CD4-positive, CD25-positive, alpha-beta regulatory T cell (primary cell): ENCODE measurements at regions not wholly inside any gene's neighbourhood (a gene's known extent, or its start where the extent isn't known, plus 50 kb on each side); places are given as distances from the start of the nearest gene placed in this dataset.
A peak's percentile ranks its signal among the peaks of the same experiment; 100 is the strongest.
"Not testable (repeated sequence)": the region's sequence is repeated elsewhere in the genome, so short reads cannot be mapped to it uniquely, and the experiment has no call there.

Experiments used
- ATAC-seq, 2 donors: fragments of 150-1000 bp; cut with Tn5 transposase; one replicate each; pipeline ENCODE4 v1.10.0; 2021; ENCODE audit warnings: low read depth in 2 of 2, moderate number of reproducible peaks in 2 of 2, moderate library complexity in 1 of 2
- DNase-seq, 3 donors: peaks; one replicate each; pipeline versions ENCODE4 v3.0.0 to v3.0.0-alpha.2; 2012 to 2022; ENCODE audit warnings: mixed read lengths in 1 of 3
- H3K27ac ChIP-seq: one replicate; pipeline ENCODE4 v1.7.0; 2013; ENCODE audit warnings: mild to moderate bottlenecking, low read length; ENCODE audit not compliant: insufficient read depth, poor library complexity, severe bottlenecking
- H3K27me3 ChIP-seq: one replicate; pipeline ENCODE4 v1.7.0; 2013; ENCODE audit warnings: low read length; ENCODE audit not compliant: control insufficient read depth, insufficient read depth
- H3K36me3 ChIP-seq: one replicate; pipeline ENCODE4 v1.7.0; 2013; ENCODE audit warnings: mild to moderate bottlenecking, low read length, moderate library complexity; ENCODE audit not compliant: control insufficient read depth, insufficient read depth
- H3K4me1 ChIP-seq: 2 replicates; pipeline ENCODE4 v1.7.0; 2013; ENCODE audit warnings: mild to moderate bottlenecking, low read length; ENCODE audit not compliant: insufficient read depth, control insufficient read depth, poor library complexity, severe bottlenecking
- H3K4me3 ChIP-seq: one replicate; pipeline ENCODE4 v1.7.0; 2013; ENCODE audit warnings: low read depth, mild to moderate bottlenecking, low read length, moderate library complexity
- H3K9me3 ChIP-seq, 2 experiments: 1 replicate in 1 of 2; 2 replicates in 1 of 2; pipeline ENCODE4 v1.7.0; 2013; ENCODE audit warnings: low read length in 2 of 2, mild to moderate bottlenecking in 1 of 2, moderate library complexity in 1 of 2; ENCODE audit not compliant: control insufficient read depth in 2 of 2
- H3K27ac Mint-ChIP-seq, 3 donors: one replicate each; pipeline ENCODE4 v1.8.0; 2020 to 2022; ENCODE audit warnings: mild to moderate bottlenecking in 3 of 3, mixed read lengths in 3 of 3, moderate library complexity in 2 of 3
- H3K27me3 Mint-ChIP-seq: one replicate; pipeline ENCODE4 v1.8.0; 2022; ENCODE audit warnings: mild to moderate bottlenecking, mixed read lengths
- H3K36me3 Mint-ChIP-seq: one replicate; pipeline ENCODE4 v1.8.0; 2020; ENCODE audit warnings: mixed read lengths
- H3K4me1 Mint-ChIP-seq, 4 donors: one replicate each; pipeline ENCODE4 v1.8.0; 2020 to 2022; ENCODE audit warnings: mixed read lengths in 4 of 4, mild to moderate bottlenecking in 1 of 4
- H3K4me3 Mint-ChIP-seq, 4 donors: one replicate each; pipeline ENCODE4 v1.8.0; 2020 to 2022; ENCODE audit warnings: mild to moderate bottlenecking in 4 of 4, mixed read lengths in 4 of 4, moderate library complexity in 3 of 4
- H3K9me3 Mint-ChIP-seq, 7 donors: one replicate each; pipeline ENCODE4 v1.8.0; 2020 to 2022; ENCODE audit warnings: mixed read lengths in 7 of 7, mild to moderate bottlenecking in 3 of 7, moderate library complexity in 2 of 7

DNA sequence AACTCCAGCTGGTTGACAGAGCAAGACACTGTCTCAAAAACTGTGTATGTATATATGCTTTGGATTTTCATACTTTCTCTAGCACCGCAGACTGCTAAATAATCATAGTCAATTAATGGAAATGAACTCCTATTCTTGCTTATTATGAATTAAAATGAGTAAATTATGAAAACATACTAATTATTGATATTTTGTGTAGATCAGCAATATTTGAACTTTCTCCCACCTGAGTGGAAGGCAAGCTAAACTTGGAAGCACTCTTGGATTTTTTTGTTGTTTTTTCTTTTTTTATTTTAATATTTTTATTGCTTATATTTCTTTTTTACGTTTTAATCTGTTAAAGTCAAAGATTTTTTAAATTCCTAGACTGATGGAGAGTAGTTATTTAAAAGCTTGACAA is 201.7 kb downstream of the CDRT15L2 start:
- H3K4me3 Mint-ChIP-seq = no peak overlapping the region
- H3K4me1 Mint-ChIP-seq = no peaks in the 10 kb centered on the region
- DNase-seq = no peak
- H3K27ac Mint-ChIP-seq = no peak overlapping the region
- H3K27ac ChIP-seq = no peak overlapping the region
- no peaks in the 10 kb centered on the region for H3K9me3 ChIP-seq
- no peaks in the 10 kb centered on the region for H3K27me3 ChIP-seq
- H3K4me1 ChIP-seq = no peaks in the 10 kb centered on the region
- H3K4me3 ChIP-seq = no peak overlapping the region
- peaks cover 0 to 2% (median 0%) of the 10 kb centered on the region in 7 donors for H3K9me3 Mint-ChIP-seq
- H3K36me3 ChIP-seq = no peaks in the 10 kb centered on the region
- ATAC-seq = no peak
- H3K36me3 Mint-ChIP-seq = no peaks in the 10 kb centered on the region
- peaks cover 20% of the 10 kb centered on the region for H3K27me3 Mint-ChIP-seq

DNA sequence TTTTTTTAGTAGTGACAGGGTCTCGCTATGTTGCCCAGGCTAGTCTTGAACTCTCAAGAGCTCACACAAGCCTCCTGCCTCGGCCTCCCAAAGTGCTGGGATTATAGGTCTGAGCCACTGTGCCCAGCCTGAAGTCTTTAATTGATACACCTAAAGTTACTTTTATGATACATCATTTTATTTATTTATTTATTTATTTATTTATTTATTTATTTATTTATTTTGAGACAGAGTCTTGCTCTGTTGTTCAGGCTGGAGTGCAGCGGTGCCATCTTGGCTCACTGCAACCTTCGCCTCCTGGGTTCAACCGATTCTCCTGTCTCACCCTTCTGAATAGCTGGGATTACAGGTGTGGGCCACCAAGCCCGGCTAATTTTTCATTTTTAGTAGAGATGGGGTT is 202.3 kb downstream of the CDRT15L2 start:
- not testable (repeated sequence) for H3K36me3 Mint-ChIP-seq, ATAC-seq

DNA sequence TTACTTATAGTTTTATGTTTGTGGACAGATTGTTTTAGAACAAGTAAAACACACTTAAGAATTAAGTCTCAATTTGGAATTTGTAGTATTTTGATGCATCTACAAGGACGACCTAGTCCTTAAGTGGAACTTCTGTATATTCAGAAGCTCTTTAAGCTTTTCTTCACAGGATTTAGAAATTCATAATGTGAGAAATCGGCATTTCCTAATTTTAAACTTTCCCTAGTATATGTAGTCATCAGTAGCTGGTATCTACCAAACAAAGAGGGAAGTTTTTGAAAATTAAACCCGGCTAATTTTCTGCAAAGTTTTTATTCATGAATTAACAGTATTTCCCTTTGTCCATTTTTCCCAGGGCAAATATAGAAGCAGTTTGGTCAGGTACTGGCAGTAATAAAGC is 203.6 kb downstream of the CDRT15L2 start:
- Mint-ChIP-seq H3K4me3 (no peak overlapping the region), H3K36me3 (no peaks in the 10 kb centered on the region), H3K27me3 (peaks cover 16% of the 10 kb centered on the region), H3K4me1 (no peaks in the 10 kb centered on the region), H3K9me3 (peaks cover 0 to 2% (median 0%) of the 10 kb centered on the region in 7 donors), H3K27ac (peak overlapping the region in 1 of 3 donors; percentile 77)
- Histone ChIP-seq H3K9me3 (no peaks in the 10 kb centered on the region), H3K4me3 (no peak overlapping the region), H3K36me3 (no peaks in the 10 kb centered on the region), H3K4me1 (no peaks in the 10 kb centered on the region), H3K27me3 (no peaks in the 10 kb centered on the region), H3K27ac (no peak overlapping the region)
- no peak for ATAC-seq
- DNase-seq = no peak

More for the DNA sequence above, 202.3 kb downstream of the CDRT15L2 start:
- H3K4me1 Mint-ChIP-seq, H3K9me3 ChIP-seq, H3K27me3 ChIP-seq, H3K9me3 Mint-ChIP-seq, DNase-seq, H3K27ac ChIP-seq, H3K4me3 Mint-ChIP-seq, H3K27ac Mint-ChIP-seq, H3K36me3 ChIP-seq, H3K4me1 ChIP-seq, H3K4me3 ChIP-seq: not testable (repeated sequence)
- H3K27me3 Mint-ChIP-seq = peaks cover 16% of the 10 kb centered on the region

DNA sequence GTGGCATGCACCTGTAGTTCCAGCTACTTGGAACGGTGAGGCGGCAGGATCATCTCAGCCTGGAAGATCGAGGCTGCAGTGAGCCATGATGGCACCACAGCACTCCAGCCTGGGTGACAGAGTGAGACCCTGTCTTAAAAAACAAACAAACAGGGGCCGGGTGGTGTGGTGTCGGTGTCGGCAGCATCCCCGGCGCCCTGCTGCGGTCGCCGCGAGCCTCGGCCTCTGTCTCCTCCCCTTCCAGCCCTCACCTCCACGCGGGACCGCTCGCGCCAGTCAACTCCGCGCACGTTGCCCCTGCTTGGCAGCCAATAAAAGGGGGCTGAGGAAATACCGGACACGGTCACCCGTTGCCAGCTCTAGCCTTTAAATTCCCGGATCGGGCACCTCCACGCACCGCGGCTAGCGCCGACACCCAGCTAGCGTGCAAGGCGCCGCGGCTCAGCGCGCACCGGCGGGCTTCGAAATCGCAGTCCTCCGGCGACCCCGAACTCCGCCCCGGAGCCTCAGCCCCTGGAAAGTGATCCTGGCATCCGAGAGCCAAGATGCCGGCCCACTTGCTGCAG is 204.7 kb downstream of the CDRT15L2 start:
- H3K9me3 Mint-ChIP-seq = peaks cover 0 to 2% (median 0%) of the 10 kb centered on the region in 7 donors
- peaks cover 16% of the 10 kb centered on the region for H3K27me3 Mint-ChIP-seq
- H3K4me3 Mint-ChIP-seq = no peak overlapping the region
- ATAC-seq = no peak
- Histone ChIP-seq H3K9me3 (no peaks in the 10 kb centered on the region), H3K27me3 (no peaks in the 10 kb centered on the region), H3K4me3 (no peak overlapping the region), H3K36me3 (no peaks in the 10 kb centered on the region), H3K27ac (no peak overlapping the region), H3K4me1 (no peaks in the 10 kb centered on the region)
- DNase-seq = no peak
- no peak overlapping the region for H3K27ac Mint-ChIP-seq
- H3K4me1 Mint-ChIP-seq = no peaks in the 10 kb centered on the region
- no peaks in the 10 kb centered on the region for H3K36me3 Mint-ChIP-seq

DNA sequence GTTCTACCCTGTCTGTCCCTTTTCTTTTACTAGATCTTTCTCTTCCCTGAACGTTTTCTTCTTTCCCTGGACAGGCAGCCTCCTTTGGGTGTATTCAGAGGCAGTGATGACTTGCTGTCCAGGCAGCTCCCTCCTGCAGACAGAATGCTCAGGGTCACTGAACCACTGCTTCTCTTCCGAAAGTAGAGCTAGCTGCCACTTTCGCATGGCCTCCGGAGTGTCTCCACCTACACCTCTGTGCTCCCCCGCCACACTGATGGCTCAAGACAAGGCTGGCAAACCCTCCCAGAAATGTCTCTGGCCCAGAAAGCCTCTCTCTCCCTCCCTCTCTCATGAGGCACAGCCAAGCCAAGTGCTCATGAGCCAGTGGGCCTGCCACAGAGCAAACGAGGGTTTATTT is 207.8 kb downstream of the CDRT15L2 start:
- Histone ChIP-seq H3K27ac (no peak overlapping the region), H3K4me3 (no peak overlapping the region), H3K4me1 (no peaks in the 10 kb centered on the region), H3K27me3 (no peaks in the 10 kb centered on the region), H3K9me3 (no peaks in the 10 kb centered on the region), H3K36me3 (no peaks in the 10 kb centered on the region)
- Mint-ChIP-seq H3K27ac (no peak overlapping the region), H3K4me3 (no peak overlapping the region), H3K9me3 (peaks cover 0 to 2% (median 0%) of the 10 kb centered on the region in 7 donors), H3K4me1 (no peaks in the 10 kb centered on the region), H3K36me3 (no peaks in the 10 kb centered on the region), H3K27me3 (peaks cover 16% of the 10 kb centered on the region)
- ATAC-seq (no peak), DNase-seq (no peak)

DNA sequence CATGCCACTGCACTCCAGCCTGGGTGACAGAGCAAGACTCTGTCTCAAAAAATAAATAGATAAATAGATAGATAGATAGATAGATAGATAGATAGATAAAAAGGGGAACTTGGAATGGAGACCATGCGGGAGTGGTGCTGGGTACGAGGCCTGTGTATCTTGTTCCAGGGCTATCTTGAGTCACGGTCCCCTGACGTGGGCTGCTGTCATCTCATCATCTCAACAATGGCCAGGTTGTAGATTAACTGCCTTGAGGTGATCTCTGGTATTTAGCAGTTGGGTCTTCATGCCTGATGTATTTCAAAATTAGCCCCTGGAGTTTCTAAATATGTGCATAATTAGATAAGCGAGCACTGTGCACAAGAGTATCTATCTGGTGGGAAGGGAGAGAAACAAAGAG is 212.1 kb downstream of the CDRT15L2 start:
- no peaks in the 10 kb centered on the region for H3K36me3 Mint-ChIP-seq
- H3K9me3 Mint-ChIP-seq = no peaks in the 10 kb centered on the region
- Histone ChIP-seq H3K9me3 (no peaks in the 10 kb centered on the region), H3K27ac (no peak overlapping the region), H3K4me3 (no peak overlapping the region), H3K36me3 (no peaks in the 10 kb centered on the region), H3K4me1 (no peaks in the 10 kb centered on the region), H3K27me3 (no peaks in the 10 kb centered on the region)
- no peak overlapping the region for H3K4me3 Mint-ChIP-seq
- DNase-seq = no peak
- H3K27ac Mint-ChIP-seq = no peak overlapping the region
- ATAC-seq = no peak
- no peaks in the 10 kb centered on the region for H3K4me1 Mint-ChIP-seq
- peaks cover 14% of the 10 kb centered on the region for H3K27me3 Mint-ChIP-seq

DNA sequence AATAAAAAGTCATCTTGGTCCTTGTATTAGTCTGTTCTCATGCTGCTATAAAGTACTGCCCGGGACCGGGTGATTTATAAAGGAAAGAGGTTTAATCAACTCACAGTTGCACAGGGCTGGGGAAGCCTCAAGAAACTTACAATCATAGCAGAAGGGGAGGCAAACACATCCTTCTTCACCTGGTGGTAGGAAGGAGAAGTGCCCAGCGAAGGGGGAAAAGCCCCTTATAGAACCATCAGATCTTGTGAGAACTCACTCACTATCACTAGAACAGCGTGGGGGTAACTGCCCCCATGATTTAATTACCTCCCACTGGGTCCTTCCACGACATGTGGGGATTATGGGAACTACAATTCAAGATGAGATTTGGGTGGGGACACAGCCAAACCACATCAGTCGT is 215.0 kb downstream of the CDRT15L2 start:
- not testable (repeated sequence) for H3K36me3 ChIP-seq, H3K27ac Mint-ChIP-seq, H3K4me3 ChIP-seq, H3K27me3 ChIP-seq, H3K4me1 Mint-ChIP-seq, H3K4me3 Mint-ChIP-seq, H3K9me3 Mint-ChIP-seq, H3K9me3 ChIP-seq, DNase-seq, ATAC-seq, H3K27ac ChIP-seq, H3K36me3 Mint-ChIP-seq, H3K4me1 ChIP-seq
- H3K27me3 Mint-ChIP-seq = peaks cover 14% of the 10 kb centered on the region

DNA sequence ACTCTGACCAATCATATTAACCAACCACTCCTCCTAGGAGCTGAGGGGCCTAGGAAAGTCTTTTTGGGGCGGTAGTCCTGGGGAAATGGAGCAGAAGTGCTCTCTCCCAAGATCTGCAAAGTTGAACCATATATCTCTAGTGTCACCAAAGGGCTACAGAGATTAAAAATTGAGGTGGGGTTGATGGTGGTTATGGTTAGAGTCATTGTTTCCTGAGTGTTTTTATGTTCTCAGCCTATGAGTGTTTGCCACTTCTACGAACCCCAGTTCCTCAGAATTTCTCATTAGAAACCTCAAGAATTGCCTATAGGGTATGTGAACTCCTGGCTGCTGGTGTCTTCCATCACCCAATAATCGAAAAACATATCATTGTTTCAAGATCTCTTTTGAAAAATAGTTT is 217.8 kb downstream of the CDRT15L2 start:
- H3K27me3 Mint-ChIP-seq = peaks cover 10% of the 10 kb centered on the region
- H3K4me3 Mint-ChIP-seq = no peak overlapping the region
- H3K4me1 Mint-ChIP-seq = no peaks in the 10 kb centered on the region
- H3K27me3 ChIP-seq = no peaks in the 10 kb centered on the region
- no peak for ATAC-seq
- no peaks in the 10 kb centered on the region for H3K36me3 Mint-ChIP-seq
- H3K36me3 ChIP-seq = no peaks in the 10 kb centered on the region
- DNase-seq = peak in 1 of 3 donors; percentile 72
- no peaks in the 10 kb centered on the region for H3K9me3 Mint-ChIP-seq
- H3K9me3 ChIP-seq = no peaks in the 10 kb centered on the region
- H3K27ac ChIP-seq = no peak overlapping the region
- no peaks in the 10 kb centered on the region for H3K4me1 ChIP-seq
- H3K27ac Mint-ChIP-seq = no peak overlapping the region
- no peak overlapping the region for H3K4me3 ChIP-seq
